HEK293T (cell line): ENCODE measurements at regions not wholly inside any gene's neighbourhood (a gene's known extent, or its start where the extent isn't known, plus 50 kb on each side); places are given as distances from the start of the nearest gene placed in this dataset.
A peak's percentile ranks its signal among the peaks of the same experiment; 100 is the strongest.

Source experiments
- CTCF ChIA-PET: fragments of 350-600 bp; formaldehyde crosslinking; extraction: SDS; loops from one replicate; lab custom pipeline; 2021; ENCODE audit warnings: antibody characterized with exemption, inconsistent platforms; lab: Yijun Ruan, JAX
- POLR2A ChIA-PET: fragments of 350-600 bp; formaldehyde crosslinking; extraction: SDS; loops from one replicate; lab custom pipeline; 2020; ENCODE audit warnings: antibody characterized with exemption, inconsistent platforms; lab: Yijun Ruan, JAX
- DNase-seq: peaks from one replicate; pipeline ENCODE4 v3.0.0; 2012; ENCODE audit warnings: mixed read lengths; ENCODE audit errors: extremely low spot score
- ARNT ChIP-seq: fragments of 450-650 bp; IDR thresholded peaks from 2 replicates; pipeline ENCODE4 v1.6.1; 2017; ENCODE audit warnings: mild to moderate bottlenecking
- BHLHE40 ChIP-seq: fragments of 450-650 bp; IDR thresholded peaks from 2 replicates; pipeline ENCODE4 v1.6.1; 2016; ENCODE audit warnings: mild to moderate bottlenecking, moderate library complexity, borderline replicate concordance
- CTBP1 ChIP-seq: fragments of 450-650 bp; IDR thresholded peaks from 2 replicates; pipeline ENCODE4 v1.6.1; 2016; ENCODE audit warnings: borderline replicate concordance
- ELF4 ChIP-seq: fragments of 450-650 bp; IDR thresholded peaks from 2 replicates; pipeline ENCODE4 v1.6.1; 2017; ENCODE audit warnings: antibody characterized with exemption
- FOXA1 ChIP-seq: fragments of 450-650 bp; IDR thresholded peaks from 2 replicates; pipeline ENCODE4 v1.6.1; 2016; ENCODE audit warnings: mild to moderate bottlenecking
- FOXK2 ChIP-seq: fragments of 450-650 bp; IDR thresholded peaks from 2 replicates; pipeline ENCODE4 v1.6.1; 2016; ENCODE audit warnings: mild to moderate bottlenecking
- FOXM1 ChIP-seq: fragments of 450-650 bp; IDR thresholded peaks from 2 replicates; pipeline ENCODE4 v1.6.1; 2017; ENCODE audit warnings: mild to moderate bottlenecking, borderline replicate concordance
- HDGF ChIP-seq: fragments of 450-650 bp; IDR thresholded peaks from 2 replicates; pipeline ENCODE4 v1.6.1; 2017; ENCODE audit warnings: antibody characterized with exemption, borderline replicate concordance
- L3MBTL2 ChIP-seq: fragments of 450-650 bp; conservative IDR thresholded peaks from 2 replicates; pipeline ENCODE4 v1.6.1; 2016; ENCODE audit warnings: mild to moderate bottlenecking
- LEF1 ChIP-seq: fragments of 450-650 bp; IDR thresholded peaks from 2 replicates; pipeline ENCODE4 v1.6.1; 2017; ENCODE audit warnings: mild to moderate bottlenecking, borderline replicate concordance
- NFRKB ChIP-seq: fragments of 450-650 bp; IDR thresholded peaks from 2 replicates; pipeline ENCODE4 v1.6.1; 2016; ENCODE audit warnings: mild to moderate bottlenecking, moderate library complexity
- SP1 ChIP-seq: fragments of 450-650 bp; IDR thresholded peaks from 2 replicates; pipeline ENCODE4 v1.6.1; 2017
- SUZ12 ChIP-seq: fragments of 450-650 bp; IDR thresholded peaks from 2 replicates; pipeline ENCODE4 v1.6.1; 2016; ENCODE audit warnings: mild to moderate bottlenecking
- TARDBP ChIP-seq: fragments of 450-650 bp; IDR thresholded peaks from 2 replicates; pipeline ENCODE4 v1.6.1; 2016
- ZNF384 ChIP-seq: fragments of 450-650 bp; IDR thresholded peaks from 2 replicates; pipeline ENCODE4 v1.6.1; 2016
- TF ChIP-seq, protein P1 (sequence below): fragments of 450-650 bp; IDR thresholded peaks from 2 replicates; pipeline ENCODE4 v1.6.1; 2016

DNA sequence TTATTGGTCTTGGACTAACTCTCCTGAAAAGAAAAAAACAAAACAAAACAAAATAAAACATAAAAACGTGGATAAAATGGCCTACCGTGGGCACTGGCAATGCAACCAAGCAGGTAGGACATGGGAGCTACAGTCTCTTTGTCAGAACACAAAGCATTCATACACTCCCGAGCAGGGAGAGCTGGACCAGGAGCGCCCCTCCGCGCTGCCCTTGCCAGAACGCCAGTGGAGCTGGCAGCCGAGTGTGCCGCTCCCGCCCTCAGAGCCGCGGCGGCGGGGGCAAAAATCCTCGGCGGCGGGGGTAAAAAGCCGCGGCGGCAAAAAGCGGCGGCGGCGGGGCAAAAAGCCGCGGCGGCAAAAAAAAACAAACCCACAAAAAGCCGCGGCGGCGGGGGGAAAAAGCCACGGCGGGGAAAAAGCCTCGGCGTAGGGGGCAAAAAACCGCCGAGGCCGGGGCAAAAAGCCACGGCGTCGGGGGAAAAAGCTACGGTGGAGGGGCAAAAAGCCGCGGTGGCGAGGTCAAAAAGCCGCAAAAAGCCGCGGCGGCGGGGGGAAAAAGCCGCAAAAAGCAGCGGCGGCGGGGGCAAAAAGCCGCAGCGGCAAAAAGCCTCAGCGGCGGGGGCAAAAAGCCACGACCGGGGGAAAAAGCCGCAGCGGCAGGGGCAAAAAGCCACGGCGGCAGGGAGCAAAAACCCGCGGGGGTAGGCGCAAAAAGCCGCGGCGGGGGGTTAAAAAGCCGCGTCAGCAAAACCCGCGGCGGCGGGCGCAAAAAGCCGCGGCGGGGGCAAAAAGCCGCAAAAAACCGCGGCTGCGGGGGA is 418.1 kb downstream of the ZNF716 start:
- POLR2A ChIA-PET, result no interaction called here
- TF ChIP-seq SUZ12, result no peak
- no peak for TF ChIP-seq ARNT
- TF ChIP-seq HDGF, result no peak
- no peak for TF ChIP-seq NFRKB
- TF ChIP-seq, protein P1, sequence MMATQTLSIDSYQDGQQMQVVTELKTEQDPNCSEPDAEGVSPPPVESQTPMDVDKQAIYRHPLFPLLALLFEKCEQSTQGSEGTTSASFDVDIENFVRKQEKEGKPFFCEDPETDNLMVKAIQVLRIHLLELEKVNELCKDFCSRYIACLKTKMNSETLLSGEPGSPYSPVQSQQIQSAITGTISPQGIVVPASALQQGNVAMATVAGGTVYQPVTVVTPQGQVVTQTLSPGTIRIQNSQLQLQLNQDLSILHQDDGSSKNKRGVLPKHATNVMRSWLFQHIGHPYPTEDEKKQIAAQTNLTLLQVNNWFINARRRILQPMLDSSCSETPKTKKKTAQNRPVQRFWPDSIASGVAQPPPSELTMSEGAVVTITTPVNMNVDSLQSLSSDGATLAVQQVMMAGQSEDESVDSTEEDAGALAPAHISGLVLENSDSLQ, result no peak
- no peak for TF ChIP-seq BHLHE40
- TF ChIP-seq ZNF384, result no peak
- TF ChIP-seq TARDBP, result no peak
- TF ChIP-seq SP1, result no peak
- TF ChIP-seq CTBP1, result no peak
- no peak for TF ChIP-seq L3MBTL2
- no peak for TF ChIP-seq FOXK2
- TF ChIP-seq FOXM1, result no peak
- no peak for TF ChIP-seq FOXA1
- TF ChIP-seq ELF4, result no peak
- no peak for TF ChIP-seq LEF1

DNA sequence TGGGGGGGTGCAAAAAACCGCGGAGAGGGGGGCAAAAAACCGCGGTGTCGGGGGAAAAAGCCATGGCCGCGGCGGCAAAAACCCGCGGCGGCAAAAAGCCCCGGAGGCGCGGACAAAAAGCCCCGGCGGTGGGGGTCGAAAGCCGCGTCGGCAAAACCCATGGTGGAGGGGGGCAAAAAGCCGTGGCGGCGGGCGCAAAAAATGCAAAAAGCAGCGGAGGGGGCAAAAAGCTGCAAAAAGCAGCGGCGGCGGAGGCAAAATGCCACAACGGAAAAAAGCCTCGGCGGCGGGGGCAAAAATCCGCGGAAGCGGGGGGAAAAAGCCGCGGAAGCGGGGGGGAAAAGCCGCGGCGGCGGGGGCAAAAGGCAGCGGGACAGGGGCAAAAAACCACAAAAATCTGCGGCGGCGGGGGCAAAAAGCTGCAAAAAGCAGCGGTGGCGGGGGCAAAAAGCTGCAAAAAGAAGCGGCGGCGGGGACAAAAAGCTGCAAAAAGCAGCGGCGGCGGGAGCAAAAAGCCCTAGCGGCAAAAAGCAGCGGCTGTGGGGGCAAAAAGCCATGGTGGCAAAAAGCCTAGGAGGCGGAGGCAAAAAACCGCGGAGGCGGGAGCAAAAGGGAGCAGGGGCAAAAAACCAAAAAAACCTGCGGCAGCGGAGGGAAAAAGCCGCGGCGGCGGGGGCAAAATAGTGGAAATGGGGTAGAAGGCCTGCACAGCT is 418.9 kb downstream of the ZNF716 start:
- TF ChIP-seq ZNF384 (no peak), BHLHE40 (no peak), FOXM1 (no peak), FOXA1 (no peak), TARDBP (no peak)
- ChIA-PET POLR2A (no interaction called here), CTCF (interaction anchor here (0.7 kb wide), 1 partner anchor 1763 kb away, joined by 3 read pairs; the partner anchor contains the start of gene CHCHD2)
- DNase-seq, result peak; percentile 23

More for the DNA sequence above, 418.1 kb downstream of the ZNF716 start:
- CTCF ChIA-PET, result interaction anchor here (0.7 kb wide), 1 partner anchor 108 kb away, joined by 5 read pairs; no protein-coding TSS in a partner anchor
- peak; percentile 9 for DNase-seq
